DOHH2 (cell line): ENCODE measurements at regions not wholly inside any gene's neighbourhood (a gene's known extent, or its start where the extent isn't known, plus 50 kb on each side); places are given as distances from the start of the nearest gene placed in this dataset.

Experiments used
- H3F3A ChIP-seq: fragments of 200-600 bp; sonication (generic), shearing (Covaris generic); 2 replicates; pipeline ENCODE4 v1.6.0; 2016; ENCODE audit warnings: antibody characterized with exemption, mild to moderate bottlenecking; ENCODE audit not compliant: control insufficient read depth, insufficient read depth
- H3K27ac ChIP-seq: fragments of 200-600 bp; sonication (generic); 2 replicates; pipeline ENCODE4 v1.5.1; 2014; ENCODE audit warnings: low read depth, mild to moderate bottlenecking, low read length, moderate library complexity
- H3K27me3 ChIP-seq: fragments of 200-600 bp; sonication (generic); 2 replicates; pipeline ENCODE4 v1.6.1; 2014; ENCODE audit warnings: mild to moderate bottlenecking, low read length, mixed read lengths; ENCODE audit not compliant: control insufficient read depth
- H3K36me3 ChIP-seq: fragments of 200-600 bp; sonication (generic); 2 replicates; pipeline ENCODE4 v1.6.1; 2014; ENCODE audit warnings: mild to moderate bottlenecking, low read length, moderate library complexity, mixed read lengths; ENCODE audit not compliant: control insufficient read depth
- H3K4me1 ChIP-seq: fragments of 200-600 bp; sonication (generic); 2 replicates; pipeline ENCODE4 v1.6.1; 2014; ENCODE audit warnings: mild to moderate bottlenecking, low read length, mixed read lengths; ENCODE audit not compliant: control insufficient read depth
- H3K4me2 ChIP-seq: fragments of 200-600 bp; sonication (generic); 2 replicates; pipeline ENCODE4 v1.6.0; 2014; ENCODE audit warnings: mild to moderate bottlenecking, low read length, moderate library complexity
- H3K4me3 ChIP-seq: fragments of 200-600 bp; sonication (generic); 2 replicates; pipeline ENCODE4 v1.5.1; 2014; ENCODE audit warnings: mild to moderate bottlenecking, low read length, mixed read lengths
- H3K79me2 ChIP-seq: fragments of 200-600 bp; sonication (generic); 2 replicates; pipeline ENCODE4 v1.6.1; 2014; ENCODE audit warnings: mild to moderate bottlenecking, low read length, mixed read lengths; ENCODE audit not compliant: control insufficient read depth
- H3K9me2 ChIP-seq: fragments of 200-600 bp; sonication (generic); replicated peaks from 2 replicates; pipeline ENCODE4 v1.6.1; 2014; ENCODE audit warnings: mild to moderate bottlenecking, low read length, mixed read lengths; ENCODE audit not compliant: control insufficient read depth
- H3K9me3 ChIP-seq: fragments of 200-600 bp; sonication (generic); 2 replicates; pipeline ENCODE4 v1.6.1; 2014; ENCODE audit warnings: antibody characterized with exemption, low read length, mixed read lengths; ENCODE audit not compliant: control insufficient read depth, insufficient read depth
- H4K20me1 ChIP-seq: fragments of 200-600 bp; sonication (generic); 2 replicates; pipeline ENCODE4 v1.6.0; 2014; ENCODE audit warnings: low read depth, mild to moderate bottlenecking, antibody characterized with exemption, low read length, moderate library complexity; ENCODE audit not compliant: control insufficient read depth, insufficient read depth
- CTCF ChIP-seq: fragments of 200-600 bp; sonication (generic); IDR thresholded peaks from one replicate; pipeline ENCODE4 v1.5.1; 2014; ENCODE audit warnings: antibody characterized with exemption, mild to moderate bottlenecking, low read depth, low read length; ENCODE audit not compliant: poor library complexity, severe bottlenecking
- EZH2phosphoT487 ChIP-seq: fragments of 200-600 bp; sonication (generic); IDR thresholded peaks from 2 replicates; pipeline ENCODE4 v1.6.1; 2017; ENCODE audit warnings: borderline replicate concordance, mild to moderate bottlenecking, antibody characterized with exemption, low read length, moderate library complexity, mixed read lengths

GRCh38 chr5:124546643-124547042, 199.8 kb downstream of the ZNF608 start:
- Histone ChIP-seq H3K27ac (no peak overlapping the region), H4K20me1 (no peaks in the 10 kb centered on the region), H3K27me3 (no peaks in the 10 kb centered on the region), H3K9me3 (no peaks in the 10 kb centered on the region), H3K79me2 (no peaks in the 10 kb centered on the region), H3F3A (no peaks in the 10 kb centered on the region), H3K4me1 (no peaks in the 10 kb centered on the region), H3K4me2 (no peak overlapping the region), H3K36me3 (no peaks in the 10 kb centered on the region), H3K9me2 (no peaks in the 10 kb centered on the region), H3K4me3 (no peak overlapping the region)
- TF ChIP-seq EZH2phosphoT487 = no peak

GRCh38 chr5:124544366-124545055, 201.9 kb downstream of the ZNF608 start:
- Histone ChIP-seq H3K27me3 (no peaks in the 10 kb centered on the region), H3K4me1 (no peaks in the 10 kb centered on the region), H3K9me2 (no peaks in the 10 kb centered on the region), H3K9me3 (no peaks in the 10 kb centered on the region), H4K20me1 (no peaks in the 10 kb centered on the region), H3K36me3 (no peaks in the 10 kb centered on the region), H3K4me3 (no peak overlapping the region), H3K79me2 (no peaks in the 10 kb centered on the region), H3F3A (no peaks in the 10 kb centered on the region), H3K4me2 (no peak overlapping the region), H3K27ac (no peak overlapping the region)
- TF ChIP-seq EZH2phosphoT487 = no peak
- TF ChIP-seq CTCF = no peak

GRCh38 chr5:124538931-124539330, 207.5 kb downstream of the ZNF608 start:
- Histone ChIP-seq H3F3A (no peaks in the 10 kb centered on the region), H3K9me3 (no peaks in the 10 kb centered on the region), H3K27me3 (no peaks in the 10 kb centered on the region), H3K79me2 (no peaks in the 10 kb centered on the region), H3K9me2 (no peaks in the 10 kb centered on the region), H3K4me2 (no peak overlapping the region), H3K36me3 (no peaks in the 10 kb centered on the region), H4K20me1 (no peaks in the 10 kb centered on the region), H3K4me1 (no peaks in the 10 kb centered on the region), H3K27ac (no peak overlapping the region), H3K4me3 (no peak overlapping the region)
- TF ChIP-seq EZH2phosphoT487 = no peak
- TF ChIP-seq CTCF = no peak

GRCh38 chr5:124538191-124538590, 208.2 kb downstream of the ZNF608 start:
- no peaks in the 10 kb centered on the region for H3K9me2 ChIP-seq
- no peaks in the 10 kb centered on the region for H3K9me3 ChIP-seq
- H3K4me2 ChIP-seq = no peak overlapping the region
- H3K4me3 ChIP-seq = no peak overlapping the region
- no peaks in the 10 kb centered on the region for H3F3A ChIP-seq
- no peaks in the 10 kb centered on the region for H4K20me1 ChIP-seq
- H3K27me3 ChIP-seq = no peaks in the 10 kb centered on the region
- no peak for TF ChIP-seq CTCF
- no peak for TF ChIP-seq EZH2phosphoT487
- no peaks in the 10 kb centered on the region for H3K79me2 ChIP-seq
- H3K4me1 ChIP-seq = no peaks in the 10 kb centered on the region
- H3K36me3 ChIP-seq = no peaks in the 10 kb centered on the region
- H3K27ac ChIP-seq = no peak overlapping the region
